HCEC 1CT (cell line): ENCODE measurements at regions not wholly inside any gene's neighbourhood (a gene's known extent, or its start where the extent isn't known, plus 50 kb on each side); places are given as distances from the start of the nearest gene placed in this dataset.

ENCODE experiments used
- DNase-seq: peaks from one replicate; pipeline ENCODE4 v3.0.0-alpha.2; 2017

DNA sequence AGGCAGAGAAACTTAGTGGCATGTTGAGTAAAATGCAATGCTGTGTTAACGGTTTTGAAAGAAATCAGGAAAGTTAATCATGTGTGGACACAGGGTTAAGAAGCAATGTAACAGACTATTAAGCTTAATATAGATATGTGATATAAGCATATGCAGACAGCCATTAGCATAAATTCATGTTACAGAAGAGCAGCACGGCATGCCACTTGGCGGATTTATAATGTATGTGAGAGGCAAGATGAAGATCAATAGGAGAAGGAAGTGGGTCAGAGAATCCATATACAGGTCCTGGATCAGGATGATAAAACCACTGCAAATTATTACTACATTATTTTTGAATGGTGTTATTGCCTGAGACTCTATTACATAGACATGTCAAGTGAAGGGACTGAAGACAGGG, 694.3 kb downstream of the MCTP2 start:
- DNase-seq, result no peak

DNA sequence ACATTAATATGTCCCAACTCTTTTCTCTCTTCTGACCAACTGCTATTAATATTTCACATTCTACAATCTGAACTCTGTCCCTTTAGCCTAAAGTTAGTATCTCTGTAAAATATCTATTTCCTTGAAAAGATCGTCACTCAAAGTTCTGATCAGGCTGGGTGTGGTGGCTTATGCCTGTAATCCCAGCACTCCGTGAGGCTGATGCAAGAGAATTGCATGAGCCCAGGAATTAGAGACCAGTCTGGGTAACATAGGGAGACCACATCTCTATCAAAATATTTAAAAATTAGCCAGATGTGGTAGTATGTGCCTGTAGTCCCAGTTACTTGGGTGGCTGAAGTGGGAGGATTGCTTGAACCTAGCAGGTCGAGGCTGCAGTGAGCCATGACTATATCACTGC, 695.6 kb downstream of the MCTP2 start:
- DNase-seq, result no peak

DNA sequence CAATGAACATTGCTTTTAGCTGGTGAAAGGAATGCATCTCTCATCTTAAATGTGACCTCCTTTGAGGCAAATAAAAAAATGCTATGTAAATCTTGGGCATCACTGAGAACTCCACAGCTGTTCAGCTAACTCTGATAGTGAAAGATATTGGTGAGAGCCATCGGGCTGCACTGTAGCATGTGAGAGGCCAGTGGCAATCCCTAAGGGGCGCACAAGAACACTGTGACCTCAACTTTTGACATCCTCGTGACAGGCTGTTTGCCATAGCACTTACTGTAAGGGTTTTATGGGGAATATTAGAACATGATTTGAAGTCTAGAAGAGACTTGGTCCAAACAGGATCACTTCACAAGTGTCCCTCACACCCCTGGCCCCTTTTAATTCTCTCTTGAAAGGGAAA, 697.9 kb downstream of the MCTP2 start:
- no peak for DNase-seq

DNA sequence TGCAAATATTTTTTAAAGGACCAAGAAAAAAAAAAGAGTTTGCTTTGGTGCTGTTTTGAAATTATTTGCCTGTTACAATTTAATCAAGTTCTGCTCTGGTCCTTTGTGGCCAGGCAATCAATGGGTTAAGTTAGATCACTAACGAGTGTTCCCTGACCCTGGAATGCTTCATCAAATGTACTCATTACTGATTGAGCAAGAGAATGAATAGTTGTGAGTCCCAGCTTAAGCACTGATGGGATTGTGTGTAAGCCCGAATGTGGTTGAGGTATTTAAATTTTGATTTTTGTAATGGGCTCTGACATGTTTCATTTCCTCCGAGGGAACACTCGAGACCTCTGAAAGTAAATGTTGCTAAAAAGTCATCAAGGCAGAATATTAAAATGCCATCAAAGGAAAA, 699.1 kb downstream of the MCTP2 start:
- peak; percentile 67 for DNase-seq

DNA sequence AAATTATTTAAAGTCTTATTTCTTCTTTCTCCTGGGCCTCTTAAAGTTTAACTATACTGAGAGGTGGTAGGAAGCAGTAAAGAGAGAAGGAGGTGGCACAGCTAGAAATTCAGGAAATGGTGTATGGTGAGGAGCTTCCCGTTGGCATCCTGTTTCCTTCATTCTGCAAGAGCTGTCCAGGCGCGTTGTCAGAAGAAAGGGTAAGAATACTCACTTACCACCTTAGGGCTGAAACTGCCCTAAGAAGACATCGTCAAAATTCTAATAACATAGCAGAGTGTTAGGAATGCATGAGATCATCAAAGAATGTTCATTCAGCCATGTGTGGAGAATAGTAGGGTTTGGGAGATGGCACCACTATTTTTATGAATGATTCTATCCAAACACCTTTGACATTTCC, 699.6 kb downstream of the MCTP2 start:
- DNase-seq, result peak; percentile 27

DNA sequence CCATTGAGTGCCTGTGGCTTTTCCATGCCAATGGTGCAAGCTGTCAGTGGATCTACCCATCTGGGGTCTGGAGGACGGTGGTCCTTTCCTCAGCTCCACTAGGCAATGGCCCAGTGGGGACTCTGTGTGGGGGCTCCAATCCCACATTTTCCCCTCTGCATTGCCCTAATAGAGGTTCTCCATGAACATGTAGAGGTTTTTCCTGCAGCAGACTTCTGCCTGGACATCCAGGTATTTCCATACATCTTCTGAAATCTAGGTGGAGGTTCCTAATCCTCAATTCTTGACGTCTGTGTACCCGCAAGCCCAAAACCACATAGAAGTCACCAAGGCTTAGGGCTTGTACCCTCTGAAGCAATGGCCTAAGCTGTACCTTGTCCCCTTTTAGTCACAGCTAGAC, 703.1 kb downstream of the MCTP2 start:
- no peak for DNase-seq

DNA sequence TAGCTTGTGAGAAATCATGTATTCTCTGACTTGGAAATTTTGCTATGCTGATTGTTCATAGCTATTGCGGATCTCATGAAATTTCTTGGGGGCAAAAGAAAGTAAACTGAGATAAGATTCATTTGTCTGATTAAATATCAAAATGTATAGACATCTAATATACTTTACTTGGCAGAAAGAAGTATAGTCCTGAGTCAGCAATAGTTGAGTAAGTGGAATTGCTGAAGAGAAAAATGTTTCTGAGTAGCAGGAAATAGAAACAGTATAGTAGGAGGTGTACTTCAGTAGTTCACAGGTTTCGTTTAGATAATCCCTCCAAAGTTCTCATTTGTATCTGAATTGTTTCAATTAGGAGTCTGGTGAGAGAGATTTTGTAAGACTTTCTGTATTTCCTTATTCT, 705.9 kb downstream of the MCTP2 start:
- peak; percentile 15 for DNase-seq

DNA sequence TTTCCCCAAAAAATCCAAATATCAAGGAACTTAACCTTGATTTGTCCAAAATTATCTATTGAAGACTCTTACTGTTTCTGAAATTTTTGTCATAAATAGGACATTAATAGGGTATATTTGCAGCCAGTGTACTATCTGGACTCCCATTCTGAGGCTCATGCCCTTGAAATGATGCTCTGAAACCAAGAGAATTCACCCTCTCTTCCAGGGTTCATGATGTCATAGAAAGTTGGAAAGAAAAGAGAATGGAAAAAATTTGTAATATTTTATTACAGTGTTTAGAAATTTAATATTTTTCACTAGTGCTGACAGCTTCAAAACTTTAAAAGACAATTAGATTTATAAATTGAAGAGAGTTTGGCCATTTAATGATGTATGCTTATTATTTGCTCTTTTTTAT, 712.5 kb downstream of the MCTP2 start:
- DNase-seq, result no peak

DNA sequence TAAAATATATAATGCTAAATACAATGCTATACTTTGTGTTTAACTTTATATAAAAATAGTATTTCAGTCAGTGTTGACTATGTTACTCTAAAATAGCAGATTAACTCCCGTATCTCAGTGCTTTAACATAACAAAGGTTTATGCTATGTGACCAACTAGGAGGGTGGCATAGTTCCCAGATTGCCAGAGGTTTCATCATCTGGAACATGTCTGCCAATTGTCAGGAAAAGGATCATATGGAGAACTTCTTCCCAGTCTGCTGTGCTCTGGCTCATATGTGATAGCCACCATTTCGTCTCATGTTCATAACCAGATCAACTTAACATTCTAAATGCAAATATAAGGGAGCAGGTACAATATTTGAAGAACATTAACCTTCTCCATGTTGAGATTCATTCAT, 720.2 kb downstream of the MCTP2 start:
- peak; percentile 53 for DNase-seq

DNA sequence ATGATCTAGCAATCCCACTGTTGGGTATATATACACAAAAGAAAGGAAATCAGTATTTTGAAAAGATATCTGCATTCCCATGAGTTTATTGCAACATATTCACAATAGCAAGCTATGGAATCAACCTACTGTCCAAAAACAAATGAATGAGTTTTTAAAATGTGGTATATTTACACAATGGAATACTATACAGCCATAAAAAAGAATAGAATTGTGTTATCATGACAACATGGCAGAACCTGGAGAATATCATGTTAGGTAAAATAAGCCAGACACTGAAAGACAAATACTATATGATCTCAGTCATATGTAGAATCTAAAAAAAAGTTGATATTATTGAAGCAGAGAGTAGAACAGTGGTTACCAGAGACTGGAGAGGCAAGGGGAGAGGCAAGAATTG, 732.6 kb downstream of the MCTP2 start:
- DNase-seq, result no peak

DNA sequence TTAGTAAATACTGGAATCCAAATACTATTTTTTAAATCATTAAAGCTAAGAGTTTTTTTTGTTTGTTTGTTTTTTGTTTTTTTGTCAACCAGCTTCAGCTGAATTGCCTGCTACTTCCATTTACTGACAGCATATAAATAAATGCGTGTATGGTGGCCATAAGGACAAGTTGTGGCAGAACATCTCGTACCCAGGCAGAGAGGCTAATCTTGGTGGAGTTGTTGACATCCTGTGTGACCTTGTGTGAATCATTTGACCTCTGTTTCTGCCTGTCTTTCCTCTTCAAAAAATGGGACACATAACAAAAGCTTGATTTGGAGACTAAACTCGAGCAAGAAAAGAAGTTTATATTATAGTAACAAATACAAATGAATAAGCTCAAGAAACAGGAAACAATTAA, 734.2 kb downstream of the MCTP2 start:
- peak; percentile 71 for DNase-seq

DNA sequence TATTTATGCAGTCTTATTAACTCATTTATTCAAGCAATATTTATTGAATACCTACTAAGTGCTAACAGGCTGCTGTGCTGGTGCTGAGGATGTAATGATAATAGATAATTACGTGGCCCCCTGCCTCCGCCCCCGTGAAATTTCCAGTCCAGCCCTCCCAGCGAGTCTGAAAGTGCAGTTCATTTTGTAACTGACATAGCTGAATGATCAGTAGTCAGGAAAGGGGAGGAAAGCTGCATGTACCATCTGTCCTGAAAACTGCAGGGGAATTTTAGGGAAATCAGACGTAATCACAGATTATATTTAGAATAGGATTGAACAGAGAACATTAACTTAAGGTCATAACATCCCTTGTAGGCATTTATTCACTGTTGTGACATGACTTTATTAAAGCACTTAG, 736.8 kb downstream of the MCTP2 start:
- DNase-seq, result peak; percentile 73

DNA sequence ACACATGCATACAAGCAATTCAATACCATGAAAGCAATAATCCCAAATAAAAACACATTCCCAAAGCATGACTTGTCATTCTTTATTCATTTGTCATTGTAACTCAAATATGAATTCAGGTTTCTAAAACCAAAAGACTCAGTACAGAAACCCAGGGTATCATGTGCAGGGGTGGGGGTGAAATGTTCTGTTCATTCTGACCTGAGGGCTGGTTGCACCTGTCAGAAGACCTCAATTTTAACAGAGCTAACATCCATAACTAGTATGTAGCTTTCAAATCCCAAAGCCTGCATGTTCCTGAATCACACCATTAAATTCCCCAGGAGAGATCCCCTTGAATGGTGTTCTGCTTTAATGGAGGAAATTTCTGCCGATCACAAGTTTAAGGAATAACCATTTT, 738.7 kb downstream of the MCTP2 start:
- DNase-seq, result peak; percentile 50

DNA sequence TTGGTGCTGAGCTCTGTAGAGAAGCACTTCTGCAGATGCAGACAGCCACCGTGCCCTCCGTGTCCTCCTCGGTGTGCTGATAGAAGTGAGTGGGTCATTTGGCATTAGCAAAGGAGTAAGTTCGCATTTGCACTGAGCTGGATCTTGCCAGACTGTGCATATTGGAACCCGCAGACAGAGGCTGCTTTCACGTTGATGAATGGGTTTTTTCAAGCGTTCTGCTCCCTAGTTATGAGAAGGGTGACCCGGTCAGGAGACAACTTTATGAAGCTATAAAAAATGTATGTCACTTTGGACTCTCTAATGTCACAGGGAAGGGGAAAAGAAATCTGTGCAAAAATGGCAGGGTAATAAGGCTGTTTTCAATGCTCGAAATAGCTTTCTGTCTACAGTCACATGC, 739.4 kb downstream of the MCTP2 start:
- no peak for DNase-seq

DNA sequence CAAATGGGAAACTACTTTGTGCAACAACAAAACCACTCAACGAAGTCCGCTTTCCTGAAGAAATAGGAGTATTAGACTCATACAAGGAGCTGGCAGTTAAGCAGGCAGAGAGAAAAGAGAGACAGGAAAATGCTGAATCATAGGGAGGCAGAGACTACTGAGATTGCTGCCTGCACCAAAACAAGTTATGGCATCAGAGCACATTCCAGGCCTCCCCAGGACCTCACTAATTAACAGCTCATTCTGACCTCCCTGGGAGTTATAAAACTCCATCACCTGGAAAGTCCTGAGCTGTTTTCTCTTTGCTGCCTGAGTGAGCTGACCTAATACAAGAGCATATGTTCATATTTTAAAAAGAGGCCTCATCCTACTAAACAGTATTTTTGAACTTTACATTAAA, 741.0 kb downstream of the MCTP2 start:
- DNase-seq, result peak; percentile 66

DNA sequence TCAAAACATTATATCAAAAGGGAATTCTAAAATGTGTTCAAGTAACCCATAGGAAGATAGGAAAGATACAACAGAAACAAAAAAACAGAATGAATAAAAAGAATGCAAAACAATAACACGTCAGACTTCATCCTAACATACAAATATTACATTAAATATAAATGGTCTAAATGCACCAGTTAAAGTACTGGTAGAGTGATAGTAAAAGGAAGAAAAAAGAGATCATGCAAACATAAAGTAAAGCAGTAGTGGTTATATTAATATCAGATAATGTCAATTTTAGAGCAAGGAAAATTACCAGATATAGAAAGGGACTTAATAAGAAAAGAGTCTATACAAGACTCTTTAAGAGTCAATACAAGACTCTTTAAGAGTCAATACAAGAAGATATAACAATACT, 755.7 kb downstream of the MCTP2 start:
- DNase-seq, result no peak

DNA sequence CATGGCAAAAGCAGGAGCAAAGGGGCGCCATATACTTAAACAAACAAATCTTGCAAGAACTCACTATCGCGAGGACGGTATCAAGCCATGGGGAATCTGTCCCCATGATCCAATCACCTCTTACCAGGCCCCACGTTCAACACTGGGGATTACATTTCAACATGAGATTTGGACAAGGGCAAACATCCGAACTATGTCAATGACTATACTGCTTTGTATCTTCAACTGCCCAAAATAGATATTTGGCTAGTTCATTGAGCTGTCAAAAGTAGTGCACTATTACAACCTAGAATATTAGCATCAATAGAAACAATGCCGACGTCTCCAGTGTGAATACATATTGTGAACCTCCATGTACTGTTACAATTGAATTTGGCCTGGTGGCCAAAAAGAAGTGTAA, 760.4 kb downstream of the MCTP2 start:
- DNase-seq, result no peak

DNA sequence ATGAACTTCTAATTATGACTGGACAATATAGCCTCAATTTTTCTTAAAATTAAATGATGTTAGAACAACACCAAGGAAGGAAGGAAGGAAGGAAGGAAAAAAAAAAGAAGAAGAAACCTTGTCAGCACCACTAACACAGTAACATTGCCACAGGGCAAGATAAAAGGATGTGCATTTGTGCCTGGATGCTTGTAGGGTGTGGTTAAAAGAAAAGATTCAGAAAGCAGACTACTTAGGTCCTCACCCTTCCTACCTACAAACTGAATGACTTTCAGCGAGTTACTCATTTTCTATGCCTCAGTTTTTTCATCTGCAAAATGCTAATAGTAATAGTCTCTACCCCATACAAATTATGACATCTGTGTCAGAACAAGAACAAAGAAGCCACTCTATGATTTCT, 778.3 kb downstream of the MCTP2 start:
- DNase-seq, result no peak

DNA sequence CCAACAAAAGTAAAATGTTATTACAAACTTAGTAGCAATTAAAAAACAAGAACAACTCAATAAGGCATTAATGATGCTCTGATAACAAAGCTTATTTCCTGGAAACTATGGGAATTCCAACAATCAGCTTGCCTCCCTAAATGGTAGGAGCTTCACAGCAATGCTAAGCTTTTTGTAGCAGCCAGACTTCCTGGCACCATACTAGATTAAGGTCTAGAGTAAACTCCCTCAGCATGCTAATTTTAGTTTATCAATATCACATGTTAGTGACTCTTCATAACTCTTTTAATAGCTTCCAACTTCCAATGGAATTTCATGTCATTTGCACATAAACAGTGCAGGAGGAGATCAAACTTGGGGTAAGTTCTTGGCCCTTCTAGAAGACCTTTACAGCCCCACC, 782.0 kb downstream of the MCTP2 start:
- DNase-seq, result no peak

DNA sequence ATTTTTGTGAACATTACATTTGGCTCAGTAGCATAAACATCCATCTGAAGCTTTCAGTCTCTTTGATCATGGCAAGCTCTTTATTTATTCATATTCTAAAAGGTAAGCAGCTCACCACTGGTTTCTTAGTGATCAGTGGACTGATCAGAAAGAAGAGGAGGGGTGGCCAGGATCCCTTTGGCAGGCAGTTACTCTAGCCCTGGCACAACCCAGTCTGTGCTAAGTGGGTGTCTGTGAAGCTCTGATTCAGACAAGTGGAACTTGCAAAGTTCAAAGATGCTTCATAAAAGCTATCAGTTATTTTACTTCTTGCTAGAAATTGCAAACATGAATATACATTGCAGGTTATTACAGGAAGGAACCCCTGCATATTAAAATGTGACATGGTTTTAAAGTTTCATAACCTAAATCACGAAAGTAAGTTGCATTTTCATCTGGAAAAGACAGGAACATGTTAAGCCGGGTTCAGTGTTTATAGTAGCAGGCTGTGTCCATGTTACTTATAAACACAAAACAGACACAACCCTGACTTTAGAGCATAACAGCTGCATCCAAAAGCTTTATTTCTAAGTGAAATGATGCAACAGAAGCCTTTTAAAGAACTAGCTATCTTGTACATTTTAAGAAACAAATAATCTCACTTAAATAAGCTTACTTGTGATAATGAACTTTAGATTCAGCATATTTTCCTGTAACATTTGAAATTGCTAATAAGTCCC, 785.3 kb downstream of the MCTP2 start:
- peak; percentile 35 for DNase-seq

DNA sequence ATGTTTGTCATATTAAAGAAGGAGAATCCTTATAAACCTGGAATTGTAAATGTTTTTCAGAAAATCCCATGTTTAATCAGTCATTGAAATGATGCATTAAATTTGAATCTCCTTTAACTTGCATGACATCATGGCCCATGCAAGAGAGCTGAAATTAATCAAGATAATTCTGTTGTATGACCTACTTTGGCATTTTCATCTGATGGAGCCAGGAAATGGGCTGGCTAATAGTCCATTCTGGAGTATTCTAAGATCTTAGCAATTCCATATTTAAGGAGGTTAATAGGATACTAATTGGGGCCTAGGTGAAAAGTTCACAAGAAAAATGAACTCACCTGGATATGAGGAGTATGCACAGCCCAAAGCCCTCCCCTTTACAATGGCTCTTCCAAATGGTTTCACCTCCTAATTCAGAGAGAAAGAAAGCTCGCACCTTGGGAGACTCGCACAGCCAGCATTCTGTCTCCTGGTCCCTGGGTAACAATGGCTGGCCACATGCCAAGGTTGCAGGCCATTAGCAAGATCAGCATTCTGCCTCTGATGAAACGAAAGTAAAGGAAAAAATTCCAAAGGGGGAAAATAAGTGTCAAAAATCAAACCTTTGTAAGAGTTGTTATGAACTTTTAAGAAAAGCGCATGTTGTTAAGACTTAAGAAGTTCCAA, 786.4 kb downstream of the MCTP2 start:
- DNase-seq, result no peak

DNA sequence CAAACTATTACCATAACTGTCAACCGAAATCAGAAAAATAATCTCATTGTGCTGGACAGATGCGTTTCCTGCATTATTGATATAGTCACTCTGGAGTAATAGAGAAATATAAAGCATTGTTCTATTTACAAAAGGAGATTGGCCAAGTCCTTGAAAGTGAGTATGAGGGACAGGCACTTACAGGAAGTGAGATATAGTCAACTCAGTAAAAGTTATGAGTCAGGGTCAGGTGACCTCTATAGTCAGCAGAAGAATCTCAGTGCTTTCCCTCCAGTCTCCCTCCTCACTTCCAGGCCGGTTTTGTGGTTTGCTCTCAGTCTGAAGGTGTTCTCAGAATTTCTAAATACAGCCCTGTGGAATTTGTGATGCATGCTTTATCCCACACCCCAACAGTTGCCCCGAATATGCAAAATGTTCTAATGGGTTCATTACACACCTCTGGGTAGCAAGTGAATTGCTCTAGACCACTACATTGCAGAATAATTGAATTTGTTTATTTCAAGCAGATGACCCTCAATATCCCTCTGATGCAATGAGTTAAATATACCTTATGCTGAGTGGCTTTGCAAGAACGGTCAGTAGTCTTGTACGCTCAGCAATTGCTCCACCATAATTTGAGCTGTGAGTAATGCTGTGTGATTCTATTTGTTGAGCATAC, 787.7 kb downstream of the MCTP2 start:
- peak; percentile 95 for DNase-seq

DNA sequence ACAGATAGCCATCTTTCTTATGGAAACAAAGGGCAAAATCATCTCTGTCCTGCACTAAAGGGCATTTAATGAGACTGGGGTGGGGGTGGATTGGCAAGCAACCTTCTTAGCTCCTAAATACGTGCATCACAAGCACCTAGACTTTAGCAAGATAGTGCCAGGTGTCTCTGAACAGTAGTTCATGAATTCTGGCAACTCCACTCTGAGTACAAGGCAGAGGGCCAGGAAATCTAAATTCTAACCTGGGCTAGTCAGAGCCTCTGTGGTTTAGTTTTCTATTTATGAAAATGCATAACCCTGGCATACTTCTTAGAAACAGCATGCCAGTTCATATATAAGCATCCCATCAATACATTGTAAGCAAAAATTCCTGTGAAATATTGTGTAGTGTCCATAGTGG, 788.5 kb downstream of the MCTP2 start:
- peak; percentile 22 for DNase-seq

DNA sequence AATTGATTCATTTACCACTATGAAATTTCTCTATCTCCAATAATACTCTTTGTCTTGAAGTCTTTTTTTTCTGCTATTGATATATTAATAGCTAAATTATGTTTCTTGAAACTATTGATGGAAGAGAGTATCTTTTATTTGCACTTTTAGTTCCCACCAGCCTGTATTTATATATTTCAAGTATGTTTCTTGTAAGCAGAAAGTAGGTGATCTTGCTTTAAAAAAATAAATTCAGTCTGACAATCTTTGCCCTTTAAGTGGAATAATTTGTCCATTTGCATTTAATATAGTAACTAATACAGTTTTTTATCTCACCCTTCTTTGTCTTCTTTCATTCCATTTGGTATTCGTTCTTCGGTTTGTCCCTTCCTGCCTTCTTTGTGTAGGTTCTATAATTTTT, 790.5 kb downstream of the MCTP2 start:
- DNase-seq, result no peak

DNA sequence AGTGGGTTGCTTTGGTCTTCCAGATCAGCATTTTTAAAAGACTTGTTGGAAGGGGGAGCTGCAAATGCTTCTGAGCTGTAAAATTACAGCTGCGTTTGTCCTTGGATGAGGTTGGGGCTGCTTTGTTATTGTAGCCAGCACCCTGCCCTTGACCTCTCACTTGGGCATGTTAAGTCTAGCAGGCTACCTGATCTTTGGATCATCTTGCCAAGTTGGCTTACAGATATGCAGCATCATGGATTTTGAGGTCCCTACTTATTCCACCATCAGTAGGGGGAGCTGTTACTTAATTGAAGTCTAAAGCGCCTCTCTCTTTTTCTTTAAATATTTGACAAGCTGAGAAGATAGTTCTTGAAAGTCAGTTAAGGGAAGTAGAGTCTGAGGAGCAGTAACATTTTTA, 793.0 kb downstream of the MCTP2 start:
- peak; percentile 60 for DNase-seq
